H1 (cell line): ENCODE measurements at regions not wholly inside any gene's neighbourhood (a gene's known extent, or its start where the extent isn't known, plus 50 kb on each side); places are given as distances from the start of the nearest gene placed in this dataset.

Experiments
- MAFK ChIP-seq: IDR thresholded peaks from 2 replicates; pipeline ENCODE4 v1.6.1; 2012; ENCODE audit warnings: low read depth, mild to moderate bottlenecking, improper control_type of control experiment, low read length
- PHF8 ChIP-seq: fragments of 200-600 bp; sonication (generic); conservative IDR thresholded peaks from 2 replicates; pipeline ENCODE4 v1.7.1; 2012; ENCODE audit warnings: low read depth, mild to moderate bottlenecking, inconsistent platforms, low read length, moderate library complexity
- SIRT6 ChIP-seq: IDR thresholded peaks from one replicate; pipeline ENCODE4 v1.7.1; 2012; ENCODE audit warnings: low read length, inconsistent platforms

GRCh38 chr1:106523497-106523896, 533.0 kb upstream of the PRMT6 start (continued):
- TF ChIP-seq SIRT6 = no peak
- no peak for TF ChIP-seq PHF8
- TF ChIP-seq MAFK = no peak
